Osteocyte (in vitro differentiated cells): ENCODE measurements at regions not wholly inside any gene's neighbourhood (a gene's known extent, or its start where the extent isn't known, plus 50 kb on each side); places are given as distances from the start of the nearest gene placed in this dataset.

Source experiments
- DNase-seq: peaks from one replicate; pipeline ENCODE4 v3.0.0; 2021; ENCODE audit warnings: mixed read lengths; ENCODE audit not compliant: unreplicated experiment; ENCODE audit errors: extremely low spot score
- H3K27ac Mint-ChIP-seq: one replicate; pipeline ENCODE4 v1.8.0; 2021; ENCODE audit warnings: mild to moderate bottlenecking, mixed read lengths; ENCODE audit not compliant: unreplicated experiment
- H3K27me3 Mint-ChIP-seq: one replicate; pipeline ENCODE4 v1.8.0; 2021; ENCODE audit warnings: mixed read lengths; ENCODE audit not compliant: unreplicated experiment
- H3K36me3 Mint-ChIP-seq: one replicate; pipeline ENCODE4 v1.8.0; 2021; ENCODE audit warnings: mixed read lengths; ENCODE audit not compliant: unreplicated experiment
- H3K4me1 Mint-ChIP-seq: one replicate; pipeline ENCODE4 v1.8.0; 2021; ENCODE audit warnings: mixed read lengths; ENCODE audit not compliant: unreplicated experiment
- H3K4me3 Mint-ChIP-seq: one replicate; pipeline ENCODE4 v1.8.0; 2021; ENCODE audit warnings: mild to moderate bottlenecking, moderate library complexity, mixed read lengths; ENCODE audit not compliant: unreplicated experiment
- H3K9me3 Mint-ChIP-seq: one replicate; pipeline ENCODE4 v1.8.0; 2021; ENCODE audit warnings: mixed read lengths; ENCODE audit not compliant: unreplicated experiment
- TF ChIP-seq, protein P1 (sequence below): fragments of 200-600 bp; sonication (generic); IDR thresholded peaks from 2 replicates; pipeline ENCODE4 v1.5.0; 2021; ENCODE audit warnings: antibody characterized with exemption, mild to moderate bottlenecking, moderate library complexity

DNA sequence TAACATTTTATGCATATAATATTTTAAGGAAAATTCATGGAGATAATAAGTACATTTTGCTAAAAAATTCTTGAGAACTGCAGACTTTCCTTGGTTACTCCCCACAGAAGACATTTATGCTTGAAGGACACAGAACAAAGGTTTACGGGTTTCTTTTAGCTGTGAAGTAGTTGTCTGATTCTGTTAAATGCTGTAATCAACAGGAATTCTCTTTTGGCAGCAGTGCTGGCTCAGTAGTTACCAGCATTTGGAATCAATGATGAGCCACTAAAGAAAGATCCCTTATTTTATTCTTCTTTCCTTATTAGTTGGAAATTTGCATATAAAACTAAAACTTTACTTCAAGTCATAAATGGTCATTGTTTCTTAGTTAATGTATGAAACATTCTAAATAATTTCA is 199.3 kb upstream of the FAT4 start:
- no peaks in the 10 kb centered on the region for H3K27me3 Mint-ChIP-seq

DNA sequence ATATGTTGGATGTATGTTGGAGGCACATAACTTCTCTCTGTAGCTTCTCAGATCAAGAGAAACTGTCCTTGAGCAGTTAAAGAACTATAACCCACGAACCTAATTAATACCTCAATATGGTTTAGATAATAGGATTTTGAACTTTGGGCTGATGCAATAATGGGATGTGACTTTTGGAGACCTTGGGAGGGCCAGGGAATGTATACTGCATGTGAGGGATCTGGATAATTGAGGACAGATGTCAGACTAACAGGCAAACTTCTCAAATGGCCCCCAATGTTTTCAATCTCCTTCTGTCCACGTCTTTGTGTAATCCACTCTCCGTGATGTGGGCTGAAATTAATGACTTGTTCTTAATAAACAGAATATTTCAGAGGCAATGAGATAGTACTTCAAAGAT is 202.2 kb upstream of the FAT4 start:
- Mint-ChIP-seq H3K27me3 (no peaks in the 10 kb centered on the region), H3K4me1 (no peaks in the 10 kb centered on the region), H3K9me3 (no peaks in the 10 kb centered on the region), H3K27ac (no peak overlapping the region), H3K36me3 (no peaks in the 10 kb centered on the region), H3K4me3 (no peak overlapping the region)
- TF ChIP-seq, protein P1, sequence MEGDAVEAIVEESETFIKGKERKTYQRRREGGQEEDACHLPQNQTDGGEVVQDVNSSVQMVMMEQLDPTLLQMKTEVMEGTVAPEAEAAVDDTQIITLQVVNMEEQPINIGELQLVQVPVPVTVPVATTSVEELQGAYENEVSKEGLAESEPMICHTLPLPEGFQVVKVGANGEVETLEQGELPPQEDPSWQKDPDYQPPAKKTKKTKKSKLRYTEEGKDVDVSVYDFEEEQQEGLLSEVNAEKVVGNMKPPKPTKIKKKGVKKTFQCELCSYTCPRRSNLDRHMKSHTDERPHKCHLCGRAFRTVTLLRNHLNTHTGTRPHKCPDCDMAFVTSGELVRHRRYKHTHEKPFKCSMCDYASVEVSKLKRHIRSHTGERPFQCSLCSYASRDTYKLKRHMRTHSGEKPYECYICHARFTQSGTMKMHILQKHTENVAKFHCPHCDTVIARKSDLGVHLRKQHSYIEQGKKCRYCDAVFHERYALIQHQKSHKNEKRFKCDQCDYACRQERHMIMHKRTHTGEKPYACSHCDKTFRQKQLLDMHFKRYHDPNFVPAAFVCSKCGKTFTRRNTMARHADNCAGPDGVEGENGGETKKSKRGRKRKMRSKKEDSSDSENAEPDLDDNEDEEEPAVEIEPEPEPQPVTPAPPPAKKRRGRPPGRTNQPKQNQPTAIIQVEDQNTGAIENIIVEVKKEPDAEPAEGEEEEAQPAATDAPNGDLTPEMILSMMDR, result no peak
- no peak for DNase-seq

More for the DNA sequence above, 199.3 kb upstream of the FAT4 start:
- H3K4me3 Mint-ChIP-seq, result no peak overlapping the region
- no peaks in the 10 kb centered on the region for H3K4me1 Mint-ChIP-seq
- no peaks in the 10 kb centered on the region for H3K36me3 Mint-ChIP-seq
- TF ChIP-seq, protein P1, result no peak
- H3K9me3 Mint-ChIP-seq, result no peaks in the 10 kb centered on the region
- no peak for DNase-seq
- H3K27ac Mint-ChIP-seq, result no peak overlapping the region

DNA sequence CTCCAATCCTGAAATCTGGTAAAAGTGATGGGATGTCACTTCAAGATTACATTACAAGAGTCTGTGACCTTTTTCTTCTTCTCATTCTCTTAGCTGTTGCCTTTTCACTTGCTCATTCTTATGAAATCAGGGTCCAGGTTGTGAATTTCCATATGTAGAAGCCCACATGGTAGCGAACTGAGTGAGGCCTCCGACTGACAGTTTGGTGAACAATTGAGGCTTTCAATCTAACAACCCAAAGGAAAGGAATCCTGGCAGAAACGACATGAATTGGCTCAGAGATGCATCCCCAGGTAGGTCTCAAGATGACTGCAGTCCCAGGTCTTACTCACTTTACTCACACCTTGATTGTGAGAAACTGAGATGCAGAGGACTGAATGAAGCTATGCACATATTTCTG is 203.4 kb upstream of the FAT4 start:
- Mint-ChIP-seq H3K27me3 (no peaks in the 10 kb centered on the region), H3K4me1 (no peaks in the 10 kb centered on the region), H3K4me3 (no peak overlapping the region), H3K36me3 (no peaks in the 10 kb centered on the region), H3K9me3 (no peaks in the 10 kb centered on the region), H3K27ac (no peak overlapping the region)
- TF ChIP-seq, protein P1, result no peak
- DNase-seq, result no peak

DNA sequence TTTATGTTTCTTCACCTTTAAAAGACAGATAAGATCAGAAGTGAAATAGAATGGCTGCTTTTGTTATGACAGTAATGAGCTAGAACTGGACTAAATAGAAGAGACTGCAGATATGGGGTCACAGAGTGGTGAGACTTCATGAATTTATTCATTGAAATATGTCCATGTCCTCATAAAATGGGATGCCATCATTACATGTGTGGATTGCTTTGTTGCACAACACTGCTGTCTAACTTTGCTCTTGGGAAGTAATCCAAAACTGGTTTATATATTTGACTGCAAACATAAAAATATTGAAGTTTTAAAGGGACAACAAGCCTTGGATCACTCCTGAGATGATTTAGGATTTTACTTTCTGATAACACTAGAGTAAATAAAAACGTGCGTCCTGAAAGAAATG is 209.2 kb upstream of the FAT4 start:
- H3K4me3 Mint-ChIP-seq, result no peak overlapping the region
- DNase-seq, result no peak
- no peaks in the 10 kb centered on the region for H3K36me3 Mint-ChIP-seq
- TF ChIP-seq, protein P1, result no peak
- H3K27ac Mint-ChIP-seq, result no peak overlapping the region
- no peaks in the 10 kb centered on the region for H3K9me3 Mint-ChIP-seq
- H3K27me3 Mint-ChIP-seq, result no peaks in the 10 kb centered on the region
- peaks cover 6% of the 10 kb centered on the region for H3K4me1 Mint-ChIP-seq

DNA sequence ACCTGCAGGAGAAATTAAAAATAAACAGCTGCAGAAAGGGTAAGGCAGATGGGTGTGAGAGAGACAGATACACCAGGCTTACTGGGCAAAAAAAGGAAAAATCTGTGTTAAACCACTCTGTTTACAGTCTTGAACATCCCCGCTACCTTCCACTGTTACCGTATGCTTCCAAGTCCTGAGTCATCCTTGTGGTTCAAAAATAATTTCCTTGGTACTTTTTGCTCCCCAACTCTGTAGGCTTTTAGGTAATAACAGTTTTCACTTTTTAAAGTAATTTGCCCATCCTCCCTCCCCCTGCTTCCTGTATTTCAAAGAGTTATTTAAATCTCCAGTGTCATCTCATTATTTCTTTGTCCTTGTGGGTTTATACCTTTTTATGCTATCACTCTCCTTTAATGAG is 210.1 kb upstream of the FAT4 start:
- no peaks in the 10 kb centered on the region for H3K36me3 Mint-ChIP-seq
- no peak for DNase-seq
- no peak overlapping the region for H3K4me3 Mint-ChIP-seq
- H3K4me1 Mint-ChIP-seq, result peaks cover 6% of the 10 kb centered on the region
- H3K27ac Mint-ChIP-seq, result no peak overlapping the region
- no peaks in the 10 kb centered on the region for H3K27me3 Mint-ChIP-seq
- TF ChIP-seq, protein P1, result no peak
- H3K9me3 Mint-ChIP-seq, result no peaks in the 10 kb centered on the region
